Gastroesophageal sphincter (tissue), 4 donors: ENCODE measurements at regions not wholly inside any gene's neighbourhood (a gene's known extent, or its start where the extent isn't known, plus 50 kb on each side); places are given as distances from the start of the nearest gene placed in this dataset.

Experiments
- ATAC-seq: fragments of 150-250 bp; one replicate; pipeline ENCODE4 v1.9.1; 2016; ENCODE audit warnings: mild to moderate bottlenecking, moderate library complexity
- H3K27ac ChIP-seq, 4 donors: fragments of 200-600 bp; sonication (generic) in 3 of 4; 1 replicate in 3 of 4; 2 replicates in 1 of 4; pipeline ENCODE4 v1.5.1; 2016 to 2019
- H3K27me3 ChIP-seq: fragments of 200-600 bp; sonication (generic); one replicate; pipeline ENCODE4 v1.5.1; 2019
- H3K36me3 ChIP-seq, 2 donors: fragments of 200-600 bp; sonication (generic); one replicate each; pipeline ENCODE4 v1.5.1; 2019; ENCODE audit warnings: control low read depth in 1 of 2
- H3K4me1 ChIP-seq, 3 donors: fragments of 200-600 bp; sonication (generic); 1 replicate in 2 of 3; 2 replicates in 1 of 3; pipeline ENCODE4 v1.5.1; 2016 to 2019; ENCODE audit warnings: control low read depth in 2 of 3
- H3K4me3 ChIP-seq, 2 donors: fragments of 200-600 bp; sonication (generic); one replicate each; pipeline ENCODE4 v1.5.1; 2019; ENCODE audit warnings: mild to moderate bottlenecking in 1 of 2, moderate library complexity in 1 of 2
- H3K9me3 ChIP-seq, 3 donors: fragments of 200-600 bp; sonication (generic); one replicate each; pipeline ENCODE4 v1.5.1; 2017 to 2019; ENCODE audit warnings: control low read depth in 2 of 3
- EP300 ChIP-seq: sonication (generic); formaldehyde crosslinking; IDR thresholded peaks from one replicate; pipeline ENCODE4 v1.6.1; 2017; ENCODE audit warnings: antibody characterized with exemption, mild to moderate bottlenecking
- POLR2A ChIP-seq, 2 donors: fragments of 450-650 bp; IDR thresholded peaks; one replicate each; pipeline ENCODE4 v1.6.1; 2017; ENCODE audit warnings: antibody characterized with exemption in 2 of 2, mild to moderate bottlenecking in 2 of 2, moderate library complexity in 1 of 2
- POLR2AphosphoS5 ChIP-seq: sonication (generic); formaldehyde crosslinking; IDR thresholded peaks from one replicate; pipeline ENCODE4 v1.6.1; 2017; ENCODE audit warnings: antibody characterized with exemption
- WGBS, 2 donors: methylation state at CpG; one replicate each; pipeline ENCODE4 v1.1.5; 2018; ENCODE audit warnings: low coverage in 1 of 2; 5-methylcytosine and 5-hydroxymethylcytosine counted together
- TF ChIP-seq, protein P1 (sequence below), 4 experiments: fragments of 200-600 bp in 2 of 4; fragments of 450-650 bp in 2 of 4; sonication (generic) in 1 of 4; IDR thresholded peaks; one replicate each; pipeline ENCODE4 v1.5.1; 2017 to 2019; ENCODE audit warnings: antibody characterized with exemption in 4 of 4, mild to moderate bottlenecking in 2 of 4, moderate library complexity in 2 of 4

DNA sequence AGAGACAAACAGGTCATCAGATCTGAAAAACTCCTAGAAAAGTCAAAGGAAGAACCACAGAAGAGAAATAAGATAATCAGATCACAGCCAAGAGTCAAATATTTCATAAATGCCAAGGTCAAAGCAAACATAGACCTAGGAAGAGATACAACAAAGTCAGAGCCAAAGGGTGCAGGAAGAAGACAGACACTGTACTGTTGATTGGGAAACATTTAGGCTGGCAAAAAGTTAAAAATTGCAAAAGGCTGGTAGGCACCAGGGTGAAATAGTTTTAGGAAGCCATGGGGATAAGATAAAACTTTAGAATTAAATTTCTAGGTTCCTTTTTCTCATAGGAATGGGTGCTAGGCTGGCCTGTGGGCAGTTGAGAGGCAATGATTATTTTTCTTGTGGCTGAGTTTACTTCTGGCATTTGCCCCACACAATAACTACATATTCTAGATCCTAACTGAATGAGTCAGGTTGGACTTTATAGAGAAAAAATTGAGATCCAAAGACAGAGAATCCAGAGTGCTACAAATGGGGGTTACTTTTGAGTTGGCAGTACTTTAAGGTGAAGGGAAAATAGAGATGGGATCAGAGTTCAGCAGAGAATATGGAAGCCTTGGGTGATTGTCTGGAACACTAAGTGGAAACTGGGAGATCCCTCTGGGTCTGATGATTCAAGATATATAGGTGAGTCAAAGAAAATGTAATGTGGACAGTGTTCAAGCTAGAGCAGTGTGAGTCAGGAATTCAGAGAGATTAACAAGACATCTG lies 215.5 kb downstream of the C12orf50 start:
- ATAC-seq: no peak

DNA sequence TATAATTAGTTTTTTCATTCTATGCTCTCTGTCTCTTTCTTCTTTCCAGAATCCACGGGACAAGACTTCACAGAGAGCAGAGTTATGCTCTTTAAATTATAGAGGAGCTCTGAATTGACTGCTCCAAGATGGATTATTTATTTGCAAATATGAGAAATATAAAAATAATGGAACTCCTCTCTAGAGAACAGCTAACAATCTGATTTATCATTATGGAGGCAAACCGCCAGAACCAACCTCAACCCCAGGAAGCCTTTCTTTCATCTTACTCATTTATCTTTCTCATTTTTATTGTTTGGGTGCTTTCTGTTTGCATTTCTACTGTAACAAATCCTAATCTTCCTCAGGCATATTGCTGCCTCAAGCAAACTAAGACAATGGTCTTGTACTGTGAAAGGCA lies 216.5 kb downstream of the C12orf50 start:
- ATAC-seq: no peak
- no peaks in the 10 kb centered on the region for H3K4me1 ChIP-seq
- 65% methylated on average over 2 of the region's 2 CpGs; no CpG with 5 or more reads in 1 of the 2 donors for WGBS, 2 donors
- H3K36me3 ChIP-seq: no peaks in the 10 kb centered on the region
- no peaks in the 10 kb centered on the region for H3K9me3 ChIP-seq
- H3K27me3 ChIP-seq: no peaks in the 10 kb centered on the region
- no peak overlapping the region for H3K4me3 ChIP-seq
- H3K27ac ChIP-seq: no peak overlapping the region
- TF ChIP-seq POLR2A (IDR thresholded peaks at IDR 0.05) (no peak), EP300 (no peak), POLR2AphosphoS5 (no peak)
- TF ChIP-seq, protein P1, sequence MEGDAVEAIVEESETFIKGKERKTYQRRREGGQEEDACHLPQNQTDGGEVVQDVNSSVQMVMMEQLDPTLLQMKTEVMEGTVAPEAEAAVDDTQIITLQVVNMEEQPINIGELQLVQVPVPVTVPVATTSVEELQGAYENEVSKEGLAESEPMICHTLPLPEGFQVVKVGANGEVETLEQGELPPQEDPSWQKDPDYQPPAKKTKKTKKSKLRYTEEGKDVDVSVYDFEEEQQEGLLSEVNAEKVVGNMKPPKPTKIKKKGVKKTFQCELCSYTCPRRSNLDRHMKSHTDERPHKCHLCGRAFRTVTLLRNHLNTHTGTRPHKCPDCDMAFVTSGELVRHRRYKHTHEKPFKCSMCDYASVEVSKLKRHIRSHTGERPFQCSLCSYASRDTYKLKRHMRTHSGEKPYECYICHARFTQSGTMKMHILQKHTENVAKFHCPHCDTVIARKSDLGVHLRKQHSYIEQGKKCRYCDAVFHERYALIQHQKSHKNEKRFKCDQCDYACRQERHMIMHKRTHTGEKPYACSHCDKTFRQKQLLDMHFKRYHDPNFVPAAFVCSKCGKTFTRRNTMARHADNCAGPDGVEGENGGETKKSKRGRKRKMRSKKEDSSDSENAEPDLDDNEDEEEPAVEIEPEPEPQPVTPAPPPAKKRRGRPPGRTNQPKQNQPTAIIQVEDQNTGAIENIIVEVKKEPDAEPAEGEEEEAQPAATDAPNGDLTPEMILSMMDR (IDR thresholded peaks at IDR 0.05): no peak

More for the DNA sequence above, 215.5 kb downstream of the C12orf50 start:
- no peaks in the 10 kb centered on the region for H3K9me3 ChIP-seq
- H3K36me3 ChIP-seq: no peaks in the 10 kb centered on the region
- H3K27me3 ChIP-seq: no peaks in the 10 kb centered on the region
- no peak overlapping the region for H3K4me3 ChIP-seq
- no peak overlapping the region for H3K27ac ChIP-seq
- TF ChIP-seq, protein P1 (IDR thresholded peaks at IDR 0.05): no peak
- H3K4me1 ChIP-seq: no peaks in the 10 kb centered on the region

DNA sequence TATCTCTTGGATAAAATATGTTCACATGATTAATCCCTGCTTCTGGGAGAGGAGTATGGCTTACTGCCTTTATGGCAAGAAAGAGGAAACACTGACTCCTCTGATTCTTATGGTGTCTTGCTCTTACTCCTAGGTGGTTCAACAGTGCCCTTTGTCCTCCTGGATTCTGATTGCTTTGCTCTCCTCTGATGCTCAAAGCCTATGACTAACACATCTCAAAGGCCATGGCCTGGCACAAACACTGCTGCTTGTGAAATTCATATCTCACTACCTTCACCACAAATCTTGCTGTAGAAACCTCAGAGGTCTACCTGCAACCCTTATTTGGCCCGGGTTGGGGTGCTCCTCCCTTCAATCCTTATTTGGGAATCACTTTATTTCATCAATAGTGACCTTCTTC lies 217.2 kb downstream of the C12orf50 start:
- WGBS, 2 donors: 78% methylated on average over 1 of the region's 1 CpG; no CpG with 5 or more reads in 1 of the 2 donors
- Histone ChIP-seq H3K4me1 (no peaks in the 10 kb centered on the region), H3K36me3 (no peaks in the 10 kb centered on the region), H3K4me3 (no peak overlapping the region), H3K27ac (no peak overlapping the region), H3K27me3 (no peaks in the 10 kb centered on the region), H3K9me3 (no peaks in the 10 kb centered on the region)
- no peak for ATAC-seq
- TF ChIP-seq EP300 (no peak), POLR2A (IDR thresholded peaks at IDR 0.05) (no peak)

DNA sequence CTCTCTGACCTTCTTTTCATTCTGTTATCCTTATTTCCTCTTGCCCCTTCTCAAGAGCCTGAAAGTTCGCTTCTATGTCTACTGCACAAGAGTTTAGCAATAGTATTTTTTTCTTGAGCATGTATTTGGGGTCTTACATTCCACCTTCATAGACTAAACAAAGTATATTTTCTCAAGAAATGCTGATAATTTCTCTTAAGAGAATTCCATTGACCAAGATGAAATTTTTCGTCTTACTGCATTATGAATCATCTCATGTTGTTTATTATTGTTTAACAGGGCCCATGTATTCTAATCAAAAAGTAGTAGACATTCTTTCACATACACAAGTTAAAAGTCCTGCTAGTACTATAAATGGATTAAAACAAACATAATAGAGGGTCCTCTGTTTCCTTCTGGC lies 219.3 kb downstream of the C12orf50 start:
- ATAC-seq: no peak
- TF ChIP-seq POLR2A (IDR thresholded peaks at IDR 0.05) (no peak), EP300 (no peak), POLR2AphosphoS5 (no peak)
- TF ChIP-seq, protein P1 (IDR thresholded peaks at IDR 0.05): no peak
- Histone ChIP-seq H3K4me3 (no peak overlapping the region), H3K4me1 (no peaks in the 10 kb centered on the region), H3K36me3 (no peaks in the 10 kb centered on the region), H3K27ac (no peak overlapping the region), H3K9me3 (no peaks in the 10 kb centered on the region), H3K27me3 (no peaks in the 10 kb centered on the region)
- 77 to 86% methylated on average over 2 of the region's 2 CpGs for WGBS, 2 donors

DNA sequence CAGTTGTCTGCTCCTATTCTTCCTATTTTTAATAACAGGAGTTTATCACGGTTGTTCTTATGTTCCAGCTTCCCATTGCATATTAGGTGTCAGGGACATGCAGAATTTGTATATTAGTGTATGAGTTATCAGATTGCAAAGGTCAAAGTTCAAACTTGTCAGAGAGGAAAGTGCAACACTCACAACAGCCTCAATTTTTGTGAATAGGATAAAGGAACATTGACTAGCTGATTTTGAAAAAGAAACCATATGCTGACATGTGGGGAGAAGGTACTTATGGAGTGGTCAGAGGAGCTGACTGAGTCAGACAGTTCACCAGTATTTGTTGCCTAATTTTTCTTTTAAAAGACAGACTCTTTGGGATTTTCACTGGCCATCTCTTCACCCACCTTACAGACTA lies 222.1 kb downstream of the C12orf50 start:
- TF ChIP-seq POLR2A (IDR thresholded peaks at IDR 0.05): no peak
- no peak for TF ChIP-seq EP300
- TF ChIP-seq, protein P1 (IDR thresholded peaks at IDR 0.05): no peak
- TF ChIP-seq POLR2AphosphoS5: no peak
- ATAC-seq: no peak
- 60 to 100% methylated on average over 1 of the region's 1 CpG for WGBS, 2 donors
- H3K4me1 ChIP-seq: peaks cover 0 to 4% (median 0%) of the 10 kb centered on the region in 3 donors
- no peaks in the 10 kb centered on the region for H3K36me3 ChIP-seq
- no peaks in the 10 kb centered on the region for H3K27me3 ChIP-seq
- H3K27ac ChIP-seq: no peak overlapping the region
- no peaks in the 10 kb centered on the region for H3K9me3 ChIP-seq
- H3K4me3 ChIP-seq: no peak overlapping the region
